OCI-LY1 (cell line): ENCODE measurements at regions not wholly inside any gene's neighbourhood (a gene's known extent, or its start where the extent isn't known, plus 50 kb on each side); places are given as distances from the start of the nearest gene placed in this dataset.

Experiments
- H2AFZ ChIP-seq: fragments of 200-600 bp; sonication (generic), shearing (Covaris generic); 2 replicates; pipeline ENCODE4 v1.6.0; 2014; ENCODE audit warnings: antibody characterized with exemption, mild to moderate bottlenecking, low read length
- H3F3A ChIP-seq: fragments of 200-600 bp; sonication (generic), shearing (Covaris generic); 2 replicates; pipeline ENCODE4 v1.6.0; 2014; ENCODE audit warnings: mild to moderate bottlenecking, antibody characterized with exemption, low read length, moderate library complexity; ENCODE audit not compliant: insufficient read depth
- H3K27ac ChIP-seq: fragments of 200-600 bp; sonication (generic); 2 replicates; pipeline ENCODE4 v1.5.1; 2014; ENCODE audit warnings: low read length, mixed run types, mild to moderate bottlenecking, low read depth; ENCODE audit not compliant: poor library complexity, severe bottlenecking
- H3K27me3 ChIP-seq: fragments of 200-600 bp; sonication (generic); 2 replicates; pipeline ENCODE4 v1.6.0; 2014; ENCODE audit warnings: antibody characterized with exemption, mild to moderate bottlenecking, low read length, moderate library complexity; ENCODE audit not compliant: insufficient read depth
- H3K36me3 ChIP-seq: fragments of 200-600 bp; sonication (generic); 2 replicates; pipeline ENCODE4 v1.6.1; 2014; ENCODE audit warnings: mild to moderate bottlenecking, antibody characterized with exemption, low read length, moderate library complexity, mixed read lengths; ENCODE audit not compliant: insufficient read depth
- H3K4me1 ChIP-seq: fragments of 200-600 bp; sonication (generic); 2 replicates; pipeline ENCODE4 v1.5.1; 2014; ENCODE audit warnings: mild to moderate bottlenecking, low read length, moderate library complexity; ENCODE audit not compliant: insufficient read depth, severe bottlenecking
- H3K4me2 ChIP-seq: fragments of 200-600 bp; sonication (generic), shearing (Covaris generic); 2 replicates; pipeline ENCODE4 v1.6.1; 2014; ENCODE audit warnings: low read length
- H3K4me3 ChIP-seq: fragments of 200-600 bp; sonication (generic); 2 replicates; pipeline ENCODE4 v1.5.1; 2014; ENCODE audit warnings: low read length, low read depth, mild to moderate bottlenecking, mixed read lengths; ENCODE audit not compliant: poor library complexity, severe bottlenecking
- H3K79me2 ChIP-seq: fragments of 200-600 bp; shearing (Covaris generic); 2 replicates; pipeline ENCODE4 v1.6.1; 2016; ENCODE audit warnings: mixed run types, low read length, mixed read lengths; ENCODE audit not compliant: insufficient read depth
- H3K9ac ChIP-seq: fragments of 200-600 bp; sonication (generic), shearing (Covaris generic); 2 replicates; pipeline ENCODE4 v1.6.1; 2014; ENCODE audit warnings: mild to moderate bottlenecking, low read length, mixed read lengths
- H3K9me2 ChIP-seq: fragments of 200-600 bp; sonication (generic), shearing (Covaris generic); 2 replicates; pipeline ENCODE4 v1.6.1; 2014; ENCODE audit warnings: low read depth, mild to moderate bottlenecking, low read length, mixed read lengths
- H3K9me3 ChIP-seq: fragments of 200-600 bp; shearing (Covaris generic); 2 replicates; pipeline ENCODE4 v1.6.1; 2014; ENCODE audit warnings: low read length, mixed read lengths
- H4K20me1 ChIP-seq: fragments of 200-600 bp; sonication (generic), shearing (Covaris generic); 2 replicates; pipeline ENCODE4 v1.6.0; 2016; ENCODE audit warnings: mild to moderate bottlenecking, low read length; ENCODE audit not compliant: insufficient read depth
- CTCF ChIP-seq: fragments of 200-600 bp; sonication (generic), shearing (Covaris generic); IDR thresholded peaks from 2 replicates; pipeline ENCODE4 v1.5.1; 2017; ENCODE audit warnings: mild to moderate bottlenecking, antibody characterized with exemption, low read length, moderate library complexity, mixed read lengths
- EZH2 ChIP-seq: fragments of 200-600 bp; sonication (generic), shearing (Covaris generic); IDR thresholded peaks from 2 replicates; pipeline ENCODE4 v1.8.0; 2017; ENCODE audit warnings: borderline replicate concordance, mixed run types, mild to moderate bottlenecking, antibody characterized with exemption, low read length, moderate library complexity, mixed read lengths

GRCh38 chr2:240355001-240355891, 80.2 kb upstream of the GPC1 start:
- H3K27ac ChIP-seq, result no peak overlapping the region
- TF ChIP-seq CTCF (no peak), EZH2 (no peak)
- H2AFZ ChIP-seq, result no peak overlapping the region
- H3K9ac ChIP-seq, result no peak overlapping the region
- no peaks in the 10 kb centered on the region for H3F3A ChIP-seq
- no peaks in the 10 kb centered on the region for H3K36me3 ChIP-seq
- H3K4me3 ChIP-seq, result no peak overlapping the region
- H3K4me2 ChIP-seq, result no peak overlapping the region
- H4K20me1 ChIP-seq, result no peaks in the 10 kb centered on the region
- H3K9me2 ChIP-seq, result no peaks in the 10 kb centered on the region
- H3K79me2 ChIP-seq, result no peaks in the 10 kb centered on the region
- H3K27me3 ChIP-seq, result no peaks in the 10 kb centered on the region
- H3K9me3 ChIP-seq, result no peaks in the 10 kb centered on the region
- no peaks in the 10 kb centered on the region for H3K4me1 ChIP-seq

- no peak overlapping the region for H3K9ac ChIP-seq
- no peaks in the 10 kb centered on the region for H3K36me3 ChIP-seq
- H3K4me3 ChIP-seq, result no peak overlapping the region
- H4K20me1 ChIP-seq, result no peaks in the 10 kb centered on the region
- no peaks in the 10 kb centered on the region for H3K4me1 ChIP-seq
- no peak overlapping the region for H2AFZ ChIP-seq
- no peak overlapping the region for H3K4me2 ChIP-seq
- H3K27ac ChIP-seq, result no peak overlapping the region
- no peaks in the 10 kb centered on the region; the same call in 1 of the 2 replicates for H3K27me3 ChIP-seq
- no peaks in the 10 kb centered on the region for H3K79me2 ChIP-seq
- 0 out of 2 replicates have a peak, but pooled peaks cover 2% of the 10 kb centered on the region for H3K9me3 ChIP-seq
- H3K9me2 ChIP-seq, result no peaks in the 10 kb centered on the region
- TF ChIP-seq EZH2 (no peak), CTCF (no peak)
- no peaks in the 10 kb centered on the region for H3F3A ChIP-seq
Observed at GRCh38 chr2:240355962-240356361, 79.5 kb upstream of the GPC1 start.

GRCh38 chr2:240356700-240357640, 78.5 kb upstream of the GPC1 start:
- no peak overlapping the region for H3K4me2 ChIP-seq
- H2AFZ ChIP-seq, result no peak overlapping the region
- H3K27me3 ChIP-seq, result no peaks in the 10 kb centered on the region; the same call in 1 of the 2 replicates
- 0 out of 2 replicates have a peak, but pooled peaks cover 3% of the 10 kb centered on the region for H3K9me3 ChIP-seq
- H3F3A ChIP-seq, result no peaks in the 10 kb centered on the region
- no peaks in the 10 kb centered on the region for H3K9me2 ChIP-seq
- no peaks in the 10 kb centered on the region for H4K20me1 ChIP-seq
- H3K79me2 ChIP-seq, result no peaks in the 10 kb centered on the region
- H3K9ac ChIP-seq, result no peak overlapping the region
- no peaks in the 10 kb centered on the region for H3K4me1 ChIP-seq
- no peak overlapping the region for H3K27ac ChIP-seq
- no peaks in the 10 kb centered on the region for H3K36me3 ChIP-seq
- no peak overlapping the region for H3K4me3 ChIP-seq
- TF ChIP-seq CTCF (no peak), EZH2 (no peak)
